Neural crest cell (in vitro differentiated cells): ENCODE measurements at regions not wholly inside any gene's neighbourhood (a gene's known extent, or its start where the extent isn't known, plus 50 kb on each side); places are given as distances from the start of the nearest gene placed in this dataset.

Experiments
- DNase-seq: peaks from one replicate; pipeline ENCODE4 v3.0.0; 2021; ENCODE audit warnings: low read depth, mixed read lengths, low spot score
- H3K27ac Mint-ChIP-seq: one replicate; pipeline ENCODE4 v1.8.0; 2021; ENCODE audit warnings: mild to moderate bottlenecking, mixed read lengths; ENCODE audit not compliant: unreplicated experiment
- H3K27me3 Mint-ChIP-seq: 2 replicates; pipeline ENCODE4 v1.8.0; 2021; ENCODE audit warnings: low read depth, mild to moderate bottlenecking, mixed read lengths
- H3K36me3 Mint-ChIP-seq: 2 replicates; pipeline ENCODE4 v1.8.0; 2021; ENCODE audit warnings: low read depth, mild to moderate bottlenecking, mixed read lengths
- H3K4me1 Mint-ChIP-seq: 2 replicates; pipeline ENCODE4 v1.8.0; 2021; ENCODE audit warnings: mixed read lengths
- H3K4me3 Mint-ChIP-seq: one replicate; pipeline ENCODE4 v1.8.0; 2021; ENCODE audit warnings: mild to moderate bottlenecking, mixed read lengths
- H3K9me3 Mint-ChIP-seq: 2 replicates; pipeline ENCODE4 v1.8.0; 2021; ENCODE audit warnings: mixed read lengths
- TF ChIP-seq, protein P1 (sequence below): fragments of 200-600 bp; sonication (generic); conservative IDR thresholded peaks from 2 replicates; pipeline ENCODE4 v1.5.0; 2021; ENCODE audit warnings: antibody characterized with exemption, mild to moderate bottlenecking

DNA sequence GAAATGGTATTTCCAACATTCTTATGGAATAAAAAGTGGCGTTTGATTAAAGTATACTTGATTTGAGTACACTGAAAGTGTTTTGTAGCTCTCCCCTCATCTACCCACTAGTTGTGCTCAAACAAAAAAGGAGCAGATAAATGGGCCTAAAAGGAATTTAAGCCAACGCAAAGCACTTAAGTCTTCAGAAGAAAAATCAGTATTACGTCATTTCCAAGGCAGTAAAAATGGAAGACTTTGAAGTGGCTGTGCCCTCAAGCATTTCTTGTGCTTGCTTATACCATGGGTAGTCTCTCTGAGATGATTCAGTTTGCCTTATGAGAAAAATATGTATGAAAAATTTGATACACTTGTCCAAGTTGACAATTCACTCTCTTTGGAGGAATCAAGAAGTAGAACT, 279.9 kb upstream of the CD180 start:
- Mint-ChIP-seq H3K9me3 (peaks cover 5% of the 10 kb centered on the region), H3K4me1 (peaks cover 7% of the 10 kb centered on the region), H3K36me3 (no peaks in the 10 kb centered on the region), H3K27me3 (no peaks in the 10 kb centered on the region), H3K4me3 (no peak overlapping the region), H3K27ac (no peak overlapping the region)
- DNase-seq = no peak
- TF ChIP-seq, protein P1, sequence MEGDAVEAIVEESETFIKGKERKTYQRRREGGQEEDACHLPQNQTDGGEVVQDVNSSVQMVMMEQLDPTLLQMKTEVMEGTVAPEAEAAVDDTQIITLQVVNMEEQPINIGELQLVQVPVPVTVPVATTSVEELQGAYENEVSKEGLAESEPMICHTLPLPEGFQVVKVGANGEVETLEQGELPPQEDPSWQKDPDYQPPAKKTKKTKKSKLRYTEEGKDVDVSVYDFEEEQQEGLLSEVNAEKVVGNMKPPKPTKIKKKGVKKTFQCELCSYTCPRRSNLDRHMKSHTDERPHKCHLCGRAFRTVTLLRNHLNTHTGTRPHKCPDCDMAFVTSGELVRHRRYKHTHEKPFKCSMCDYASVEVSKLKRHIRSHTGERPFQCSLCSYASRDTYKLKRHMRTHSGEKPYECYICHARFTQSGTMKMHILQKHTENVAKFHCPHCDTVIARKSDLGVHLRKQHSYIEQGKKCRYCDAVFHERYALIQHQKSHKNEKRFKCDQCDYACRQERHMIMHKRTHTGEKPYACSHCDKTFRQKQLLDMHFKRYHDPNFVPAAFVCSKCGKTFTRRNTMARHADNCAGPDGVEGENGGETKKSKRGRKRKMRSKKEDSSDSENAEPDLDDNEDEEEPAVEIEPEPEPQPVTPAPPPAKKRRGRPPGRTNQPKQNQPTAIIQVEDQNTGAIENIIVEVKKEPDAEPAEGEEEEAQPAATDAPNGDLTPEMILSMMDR = no peak

DNA sequence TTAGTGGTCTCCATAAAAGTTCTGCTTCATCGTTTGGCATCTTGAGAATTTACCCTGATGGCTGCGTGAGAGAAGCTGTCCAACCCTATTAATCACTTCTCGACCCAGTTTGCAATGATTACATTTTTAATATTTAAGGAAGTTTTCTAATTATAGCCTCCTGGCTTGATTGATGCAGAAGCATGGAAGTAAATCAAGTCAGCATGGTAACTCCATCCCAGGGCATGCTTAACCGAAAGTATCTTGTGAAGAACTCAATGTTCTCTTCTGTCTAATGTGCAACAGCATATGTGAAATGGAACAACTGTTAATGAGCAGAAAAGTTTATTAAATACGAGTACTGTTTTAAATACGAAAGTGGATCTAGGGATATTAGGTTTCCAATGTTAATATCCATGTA, 278.9 kb upstream of the CD180 start:
- no peaks in the 10 kb centered on the region for H3K36me3 Mint-ChIP-seq
- no peak overlapping the region for H3K4me3 Mint-ChIP-seq
- peaks cover 7% of the 10 kb centered on the region for H3K4me1 Mint-ChIP-seq
- no peak overlapping the region for H3K27ac Mint-ChIP-seq
- H3K27me3 Mint-ChIP-seq = no peaks in the 10 kb centered on the region
- TF ChIP-seq, protein P1 = no peak
- no peak for DNase-seq
- peaks cover 6% of the 10 kb centered on the region for H3K9me3 Mint-ChIP-seq

DNA sequence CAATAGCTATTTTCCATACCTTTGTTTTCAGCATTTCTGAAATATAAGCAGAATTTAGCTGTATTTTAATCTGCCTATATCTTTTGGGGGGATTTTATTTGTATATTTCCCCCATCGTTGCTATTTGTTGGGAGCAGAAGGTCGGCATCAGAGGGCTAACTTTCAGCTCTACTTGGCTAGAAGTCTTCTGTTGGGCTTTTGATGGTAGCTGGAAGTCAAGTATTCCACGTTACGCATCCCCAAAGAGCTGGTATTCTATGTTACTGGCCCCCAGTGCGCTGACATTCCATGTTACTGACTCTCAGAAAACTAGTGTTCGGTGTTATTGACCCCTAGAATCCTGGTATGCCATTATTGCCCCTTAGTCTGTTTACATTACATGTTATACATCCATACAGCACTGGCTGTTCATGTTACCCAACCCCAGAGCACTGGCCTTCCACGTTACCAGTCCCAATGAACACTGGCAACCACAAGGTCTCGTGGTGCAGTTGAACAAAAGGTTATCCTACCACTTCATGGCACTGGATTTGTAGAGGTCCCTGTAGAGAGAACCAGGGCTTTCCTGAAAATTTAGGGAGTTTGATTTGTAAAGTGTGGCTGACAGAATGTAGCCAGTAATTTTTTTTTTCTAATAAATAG, 278.1 kb upstream of the CD180 start:
- H3K9me3 Mint-ChIP-seq = peaks cover 5% of the 10 kb centered on the region
- H3K4me3 Mint-ChIP-seq = no peak overlapping the region
- peaks cover 7% of the 10 kb centered on the region for H3K4me1 Mint-ChIP-seq
- H3K36me3 Mint-ChIP-seq = no peaks in the 10 kb centered on the region
- no peak for DNase-seq
- H3K27ac Mint-ChIP-seq = no peak overlapping the region
- H3K27me3 Mint-ChIP-seq = no peaks in the 10 kb centered on the region
- TF ChIP-seq, protein P1 = no peak

DNA sequence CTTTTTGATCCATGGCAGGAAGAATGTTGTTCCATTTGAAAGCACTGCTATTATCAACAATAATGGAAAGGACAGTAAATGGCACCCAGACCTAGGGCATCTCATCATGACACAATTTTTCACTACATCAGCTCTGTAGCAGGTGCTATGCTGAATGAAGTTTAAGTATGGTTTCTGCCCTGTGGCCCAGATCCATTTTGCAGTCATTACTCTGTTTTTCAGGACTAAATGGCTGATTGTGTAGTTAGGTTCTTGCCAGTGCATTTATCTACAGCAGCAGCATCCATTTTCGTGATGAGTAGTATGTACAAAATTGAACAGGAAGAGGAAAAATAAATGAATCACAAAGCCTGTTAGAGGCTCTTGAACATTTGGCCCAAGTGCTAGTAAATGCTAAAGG, 270.5 kb upstream of the CD180 start:
- TF ChIP-seq, protein P1 = no peak
- Mint-ChIP-seq H3K27me3 (no peaks in the 10 kb centered on the region), H3K27ac (no peak overlapping the region), H3K4me1 (no peaks in the 10 kb centered on the region), H3K9me3 (peaks cover 2% of the 10 kb centered on the region), H3K4me3 (no peak overlapping the region), H3K36me3 (no peaks in the 10 kb centered on the region)
- DNase-seq = no peak

DNA sequence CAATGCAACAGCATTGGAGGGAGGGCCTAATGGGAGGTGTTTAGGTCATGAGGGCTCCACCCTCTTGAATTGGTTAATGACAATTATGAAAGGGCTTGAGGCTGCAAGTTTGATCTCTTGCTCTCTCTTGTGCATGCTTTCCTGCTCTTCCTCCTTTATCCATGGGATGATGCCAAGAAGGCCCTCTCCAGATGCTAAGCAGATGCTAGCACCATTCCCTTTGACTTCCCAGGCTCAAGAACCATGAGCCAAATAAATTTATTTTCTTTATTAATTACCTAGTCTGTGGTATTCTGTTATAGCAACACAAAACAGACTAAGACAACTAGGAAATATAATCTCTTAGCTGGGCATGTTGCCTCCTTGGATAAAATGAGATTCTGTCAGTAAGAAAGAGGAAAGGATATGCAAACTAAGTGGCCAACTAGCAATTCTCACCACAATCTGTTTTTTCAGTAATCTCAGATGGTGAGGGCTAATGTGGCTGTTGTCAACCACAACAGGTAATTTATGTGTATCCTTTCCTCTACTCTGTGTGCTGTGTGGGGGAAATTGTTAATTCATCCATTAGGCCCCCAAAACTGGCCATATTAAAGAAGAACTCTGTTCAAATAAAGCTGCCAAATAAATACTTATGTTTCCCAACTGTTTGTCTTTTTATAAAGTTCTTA, 269.1 kb upstream of the CD180 start:
- H3K4me3 Mint-ChIP-seq = no peak overlapping the region
- H3K9me3 Mint-ChIP-seq = no peaks in the 10 kb centered on the region
- TF ChIP-seq, protein P1 = no peak
- no peaks in the 10 kb centered on the region for H3K36me3 Mint-ChIP-seq
- DNase-seq = no peak
- no peak overlapping the region for H3K27ac Mint-ChIP-seq
- H3K27me3 Mint-ChIP-seq = no peaks in the 10 kb centered on the region
- H3K4me1 Mint-ChIP-seq = no peaks in the 10 kb centered on the region
